HAP-1 (cell line): ENCODE measurements at regions not wholly inside any gene's neighbourhood (a gene's known extent, or its start where the extent isn't known, plus 50 kb on each side); places are given as distances from the start of the nearest gene placed in this dataset.
A peak's percentile ranks its signal among the peaks of the same experiment; 100 is the strongest.

Experiments
- DNase-seq, 2 experiments: peaks; one replicate each; pipeline ENCODE4 v3.0.0-alpha.2; 2016 to 2020; ENCODE audit warnings: low spot score in 2 of 2
- H3K27me3 ChIP-seq: fragments of 250-450 bp; sonication (Bioruptor Pico); 2 replicates; pipeline ENCODE4 v1.5.1; 2020; ENCODE audit warnings: low read depth, mild to moderate bottlenecking, moderate library complexity
- H3K36me3 ChIP-seq: fragments of 250-450 bp; sonication (Bioruptor Pico); replicated peaks from 2 replicates; pipeline ENCODE4 v1.5.1; 2020; ENCODE audit warnings: mild to moderate bottlenecking
- H3K4me1 ChIP-seq: fragments of 250-450 bp; sonication (Bioruptor Pico); 2 replicates; pipeline ENCODE4 v1.5.1; 2020; ENCODE audit warnings: mild to moderate bottlenecking
- H3K4me3 ChIP-seq: fragments of 250-450 bp; sonication (Bioruptor Pico); 2 replicates; pipeline ENCODE4 v1.5.1; 2020; ENCODE audit warnings: mild to moderate bottlenecking, moderate library complexity
- H3K9me3 ChIP-seq: fragments of 250-450 bp; sonication (Bioruptor Pico); 2 replicates; pipeline ENCODE4 v1.5.1; 2020; ENCODE audit warnings: mild to moderate bottlenecking, moderate library complexity
- in situ Hi-C: fragments of 300-500 bp; cut with MboI; formaldehyde crosslinking; loops from 3 replicates; pipeline ENCODE4 v1.14.3; 2020; ENCODE audit warnings: low sequenced_read_pairs, inconsistent platforms, mixed read lengths

GRCh38 chr11:8329847-8330361 lies 66.2 kb upstream of the LMO1 start:
- Histone ChIP-seq H3K4me1 (peaks cover 43% of the 10 kb centered on the region), H3K4me3 (no peak overlapping the region), H3K9me3 (no peaks in the 10 kb centered on the region), H3K36me3 (no peaks in the 10 kb centered on the region), H3K27me3 (peaks cover 5% of the 10 kb centered on the region; the same call in 1 of the 2 replicates)
- peak; percentile 69 to 74 for DNase-seq
- in situ Hi-C loops = loop anchor here (10.0 kb wide), 1 partner anchor 225 kb away; no protein-coding TSS in a partner anchor

GRCh38 chr11:8329336-8329735 lies 65.7 kb upstream of the LMO1 start:
- Histone ChIP-seq H3K36me3 (no peaks in the 10 kb centered on the region), H3K4me3 (no peak overlapping the region), H3K4me1 (peaks cover 43% of the 10 kb centered on the region), H3K27me3 (peaks cover 5% of the 10 kb centered on the region; the same call in 1 of the 2 replicates), H3K9me3 (no peaks in the 10 kb centered on the region)
- in situ Hi-C loops = loop anchor here (10.0 kb wide), 1 partner anchor 225 kb away; no protein-coding TSS in a partner anchor
- no peak for DNase-seq

DNA sequence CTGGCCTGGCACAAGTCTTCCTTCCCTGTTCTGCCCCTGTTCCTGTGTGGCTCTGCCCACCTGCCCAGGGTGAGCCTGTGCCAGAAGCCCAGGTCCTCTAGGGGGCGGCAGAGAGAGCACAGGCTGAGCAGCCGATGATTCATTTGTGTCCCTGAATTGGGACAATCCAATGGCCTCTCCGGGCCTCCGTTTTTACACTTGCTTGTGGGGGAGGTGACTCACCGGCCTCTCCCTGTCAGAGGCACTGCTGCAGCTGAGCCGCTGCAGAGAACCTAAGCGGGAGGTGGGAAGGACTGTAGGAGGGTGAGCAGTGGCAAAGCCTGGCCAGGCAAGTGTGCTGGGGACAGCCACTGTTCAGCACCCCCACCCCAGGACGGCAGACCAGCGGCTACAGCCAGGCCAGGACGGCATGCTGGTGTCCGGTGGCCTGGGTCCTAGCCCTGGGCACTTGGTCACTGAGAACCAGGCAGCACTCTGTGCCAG lies 65.2 kb upstream of the LMO1 start:
- H3K27me3 ChIP-seq = peaks cover 5% of the 10 kb centered on the region; the same call in 1 of the 2 replicates
- DNase-seq = peak; percentile 91 to 95
- no peaks in the 10 kb centered on the region for H3K36me3 ChIP-seq
- H3K4me3 ChIP-seq = no peak overlapping the region
- peaks cover 39% of the 10 kb centered on the region for H3K4me1 ChIP-seq
- no peaks in the 10 kb centered on the region for H3K9me3 ChIP-seq
- in situ Hi-C loops = loop anchor here (10.0 kb wide), 1 partner anchor 226 kb away; no protein-coding TSS in a partner anchor

DNA sequence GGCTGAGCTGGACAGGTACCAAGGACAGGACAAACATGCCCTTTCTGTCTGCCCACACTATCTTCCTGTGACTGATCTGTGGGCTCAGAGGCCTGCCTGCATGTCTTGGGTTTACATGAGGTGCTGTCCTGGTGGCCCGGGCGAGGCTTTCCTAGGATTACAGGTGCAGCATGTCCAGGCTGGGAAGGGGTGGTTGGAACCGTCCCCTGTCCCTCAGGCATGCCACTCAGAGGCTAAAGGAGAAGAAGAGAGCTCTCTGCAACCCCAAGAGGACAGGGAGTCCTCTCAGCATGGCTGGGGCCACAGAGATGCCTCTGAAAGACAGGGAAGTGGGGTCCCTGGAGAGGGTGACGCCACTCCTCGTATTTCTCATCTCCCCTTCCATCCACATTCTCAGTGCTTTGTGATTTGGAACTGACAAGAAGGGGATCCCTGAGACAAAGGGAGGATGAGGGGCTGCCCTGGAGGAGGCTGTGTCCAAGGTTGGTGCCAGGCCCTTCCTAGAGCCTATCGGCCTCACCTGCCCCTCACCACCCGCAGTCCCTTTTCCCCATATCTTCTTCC lies 64.6 kb upstream of the LMO1 start:
- no peak for DNase-seq
- Histone ChIP-seq H3K4me1 (peaks cover 34% of the 10 kb centered on the region), H3K9me3 (no peaks in the 10 kb centered on the region), H3K36me3 (no peaks in the 10 kb centered on the region), H3K27me3 (peaks cover 5% of the 10 kb centered on the region; the same call in 1 of the 2 replicates), H3K4me3 (no peak overlapping the region)
- in situ Hi-C loops = loop anchor here (10.0 kb wide), 1 partner anchor 226 kb away; no protein-coding TSS in a partner anchor

DNA sequence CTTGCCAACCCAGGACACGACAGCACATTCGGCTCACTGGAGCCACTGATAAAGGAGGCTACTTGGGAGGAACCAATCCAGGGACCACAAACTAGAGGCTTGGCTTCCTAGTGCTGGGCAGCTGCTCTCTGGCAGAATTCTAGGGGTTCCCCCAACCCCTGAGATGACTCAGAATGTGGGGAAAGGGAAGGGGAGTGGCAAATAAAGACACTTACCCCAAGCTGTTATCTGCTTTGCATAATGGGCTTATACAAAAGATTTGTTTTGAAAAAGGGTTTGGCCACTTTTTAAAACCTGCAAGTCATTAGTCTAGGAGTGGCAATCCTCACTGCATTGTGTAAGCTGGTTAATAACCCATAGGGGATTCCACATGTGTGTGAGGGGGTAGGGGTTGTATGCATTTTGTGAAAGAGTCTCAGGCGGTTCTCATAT lies 64.1 kb upstream of the LMO1 start:
- Histone ChIP-seq H3K4me1 (peaks cover 28% of the 10 kb centered on the region), H3K9me3 (no peaks in the 10 kb centered on the region), H3K4me3 (no peak overlapping the region), H3K27me3 (peaks cover 5% of the 10 kb centered on the region; the same call in 1 of the 2 replicates), H3K36me3 (no peaks in the 10 kb centered on the region)
- DNase-seq = peak; percentile 35 to 50
- in situ Hi-C loops = loop anchor here (10.0 kb wide), 1 partner anchor 227 kb away; no protein-coding TSS in a partner anchor

DNA sequence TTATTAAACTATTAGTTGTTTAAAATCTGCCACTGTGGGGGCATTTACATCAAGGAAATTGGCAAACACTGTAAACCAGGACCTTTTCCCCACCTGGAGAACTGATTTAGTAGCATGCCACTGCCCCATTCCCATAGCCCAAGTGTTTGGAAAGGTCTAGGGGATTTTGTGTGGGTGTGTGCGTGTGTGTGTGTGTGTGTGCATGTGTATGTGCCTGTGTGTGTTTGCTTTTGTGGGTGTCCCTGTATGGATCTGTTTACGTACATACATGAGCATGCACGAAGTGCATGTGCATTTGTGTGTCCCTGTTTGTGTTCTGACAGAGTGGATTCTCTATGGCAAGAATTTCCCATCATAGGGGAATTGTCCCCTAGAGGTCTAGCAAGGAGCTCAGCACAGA lies 62.7 kb upstream of the LMO1 start:
- H3K27me3 ChIP-seq = peaks cover 5% of the 10 kb centered on the region; the same call in 1 of the 2 replicates
- no peak for DNase-seq
- in situ Hi-C loops = loop anchor here (10.0 kb wide), 1 partner anchor 228 kb away; no protein-coding TSS in a partner anchor
- no peak overlapping the region for H3K4me3 ChIP-seq
- H3K36me3 ChIP-seq = no peaks in the 10 kb centered on the region
- no peaks in the 10 kb centered on the region for H3K9me3 ChIP-seq
- peaks cover 25% of the 10 kb centered on the region for H3K4me1 ChIP-seq

GRCh38 chr11:8325591-8326304 lies 62.1 kb upstream of the LMO1 start:
- Histone ChIP-seq H3K9me3 (no peaks in the 10 kb centered on the region), H3K27me3 (peaks cover 2% of the 10 kb centered on the region; the same call in 1 of the 2 replicates), H3K36me3 (no peaks in the 10 kb centered on the region), H3K4me1 (peaks cover 25% of the 10 kb centered on the region), H3K4me3 (no peak overlapping the region)
- DNase-seq = no peak
- in situ Hi-C loops = loop anchor here (10.0 kb wide), 1 partner anchor 229 kb away; no protein-coding TSS in a partner anchor

DNA sequence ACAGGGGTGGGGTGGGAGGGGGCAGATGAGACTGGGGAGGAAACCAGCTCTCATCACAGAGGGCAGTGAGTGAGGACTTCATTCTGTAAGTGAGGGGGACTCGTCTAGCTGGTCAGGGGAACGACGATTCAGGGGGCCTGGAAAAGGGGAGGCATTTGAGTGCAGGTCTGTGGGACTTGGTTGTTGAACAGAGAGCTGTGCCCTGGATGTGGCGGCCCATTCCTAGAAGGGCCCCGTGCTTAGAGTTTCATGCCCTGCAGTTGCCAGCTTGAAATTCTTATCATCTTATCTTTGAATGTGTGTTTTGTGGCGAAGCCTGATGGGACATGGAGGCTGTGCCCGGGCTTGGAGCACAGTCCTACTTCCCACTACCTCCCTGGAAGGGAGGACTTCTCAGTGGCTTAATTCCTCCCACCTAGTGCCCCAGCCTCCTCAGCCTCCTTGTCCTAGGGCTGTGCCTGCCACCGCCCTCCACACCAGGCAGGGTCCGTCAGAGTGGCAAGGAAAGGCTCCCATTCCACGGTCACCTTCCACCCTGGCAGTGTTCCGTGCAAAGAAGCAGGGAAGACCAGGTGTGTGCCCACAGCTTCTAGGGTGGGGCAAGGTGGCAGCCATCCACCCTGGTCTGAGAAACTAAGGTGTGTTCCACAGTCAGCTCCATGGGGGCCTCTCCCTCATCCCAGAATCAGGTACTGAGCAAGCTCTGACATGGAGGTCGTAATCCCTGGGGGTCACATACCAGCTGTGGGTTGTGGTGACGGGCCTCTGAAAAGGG lies 59.7 kb upstream of the LMO1 start:
- no peak for DNase-seq
- no peaks in the 10 kb centered on the region for H3K9me3 ChIP-seq
- H3K4me1 ChIP-seq = peaks cover 8% of the 10 kb centered on the region
- H3K27me3 ChIP-seq = no peaks in the 10 kb centered on the region
- H3K36me3 ChIP-seq = no peaks in the 10 kb centered on the region
- H3K4me3 ChIP-seq = no peak overlapping the region
- in situ Hi-C loops = loop anchor here (10.0 kb wide), 1 partner anchor 231 kb away; no protein-coding TSS in a partner anchor

DNA sequence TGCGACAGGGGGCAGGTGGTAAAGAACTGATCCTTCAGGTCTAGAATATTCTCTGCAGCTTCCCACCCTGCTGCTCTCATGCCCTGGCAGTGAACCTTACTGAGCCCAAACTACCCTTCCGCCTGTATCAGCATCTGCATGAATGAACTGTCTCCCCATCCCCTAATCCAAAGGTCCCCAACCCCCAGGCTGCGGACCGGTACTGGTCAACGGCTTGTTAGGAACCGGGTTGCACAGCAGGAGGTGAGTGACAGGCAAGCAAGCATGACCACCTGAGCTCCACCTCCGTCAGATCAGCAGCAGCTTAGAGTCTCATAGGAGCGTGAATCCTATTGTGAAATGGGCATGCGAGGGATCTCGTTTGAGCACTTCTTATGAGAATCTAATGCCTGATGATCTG lies 58.2 kb upstream of the LMO1 start:
- in situ Hi-C loops = loop anchor here (10.0 kb wide), 1 partner anchor 233 kb away; no protein-coding TSS in a partner anchor
- no peaks in the 10 kb centered on the region for H3K27me3 ChIP-seq
- H3K4me3 ChIP-seq = no peak overlapping the region
- no peak for DNase-seq
- no peaks in the 10 kb centered on the region for H3K4me1 ChIP-seq
- H3K36me3 ChIP-seq = no peaks in the 10 kb centered on the region
- no peaks in the 10 kb centered on the region for H3K9me3 ChIP-seq

DNA sequence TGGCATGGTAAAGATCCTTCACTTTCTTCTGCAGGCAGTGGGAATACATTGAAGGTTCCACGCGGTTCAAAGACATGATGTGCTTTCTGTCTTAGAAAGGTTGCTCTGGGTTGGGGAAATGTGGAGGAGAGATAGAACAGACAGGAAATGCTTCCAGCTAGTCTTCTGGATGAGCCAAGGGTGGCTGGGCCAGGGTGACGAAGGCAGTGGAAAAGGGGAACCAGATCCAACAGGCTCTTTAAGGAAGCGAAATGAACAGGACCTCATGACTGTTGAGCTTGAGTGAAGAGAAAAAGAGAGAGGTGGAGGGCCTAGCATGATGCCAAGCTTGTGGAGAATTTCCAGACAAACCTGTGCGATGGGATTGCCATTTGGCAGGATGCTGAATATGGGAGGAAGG lies 56.4 kb upstream of the LMO1 start:
- Histone ChIP-seq H3K4me3 (no peak overlapping the region), H3K27me3 (no peaks in the 10 kb centered on the region; the same call in 1 of the 2 replicates), H3K9me3 (no peaks in the 10 kb centered on the region), H3K4me1 (no peaks in the 10 kb centered on the region), H3K36me3 (no peaks in the 10 kb centered on the region)
- no peak for DNase-seq
- in situ Hi-C loops = loop anchor here (10.0 kb wide), 1 partner anchor 235 kb away; no protein-coding TSS in a partner anchor

- Histone ChIP-seq H3K4me1 (no peaks in the 10 kb centered on the region), H3K9me3 (no peaks in the 10 kb centered on the region), H3K4me3 (no peak overlapping the region), H3K27me3 (no peaks in the 10 kb centered on the region; the same call in 1 of the 2 replicates), H3K36me3 (no peaks in the 10 kb centered on the region)
- in situ Hi-C loops = no loop called here
- DNase-seq = peak; percentile 9 to 65
These were observed 54.9 kb upstream of the LMO1 start for GRCh38 chr11:8318536-8318935.

DNA sequence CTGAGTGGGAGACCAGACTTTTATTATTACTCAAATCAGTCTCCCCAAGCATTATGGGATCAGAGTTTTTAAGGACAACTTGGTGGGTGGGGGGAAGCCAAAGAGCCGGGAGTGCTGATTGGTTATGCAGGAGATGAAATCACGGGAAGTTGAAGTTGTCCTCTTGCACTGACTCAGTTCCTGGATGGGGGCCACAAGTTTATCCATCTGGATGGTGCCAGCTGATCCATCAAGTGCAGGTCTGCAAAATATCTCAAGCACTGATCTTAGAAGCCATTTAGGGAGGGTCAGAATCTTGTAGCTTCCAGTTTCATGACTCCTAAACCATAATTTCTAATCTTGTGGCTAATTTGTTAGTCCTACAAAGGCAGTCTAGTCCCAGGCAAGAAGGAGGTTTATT lies 53.5 kb upstream of the LMO1 start:
- DNase-seq = no peak
- Histone ChIP-seq H3K4me3 (no peak overlapping the region), H3K36me3 (no peaks in the 10 kb centered on the region), H3K27me3 (no peaks in the 10 kb centered on the region; the same call in 1 of the 2 replicates), H3K4me1 (no peaks in the 10 kb centered on the region), H3K9me3 (no peaks in the 10 kb centered on the region)
- in situ Hi-C loops = no loop called here

- no peaks in the 10 kb centered on the region; the same call in 1 of the 2 replicates for H3K27me3 ChIP-seq
- no peaks in the 10 kb centered on the region for H3K4me1 ChIP-seq
- in situ Hi-C loops = no loop called here
- H3K4me3 ChIP-seq = no peak overlapping the region
- no peaks in the 10 kb centered on the region for H3K36me3 ChIP-seq
- H3K9me3 ChIP-seq = no peaks in the 10 kb centered on the region
- DNase-seq = no peak
These were observed 52.3 kb upstream of the LMO1 start for GRCh38 chr11:8315954-8316353.
